K562 (cell line): ENCODE measurements at regions not wholly inside any gene's neighbourhood (a gene's known extent, or its start where the extent isn't known, plus 50 kb on each side); places are given as distances from the start of the nearest gene placed in this dataset.

Experiments
- ELF2 ChIP-seq: fragments of 250-450 bp; sonication (Bioruptor Pico); IDR thresholded peaks from 2 replicates; pipeline ENCODE4 v1.5.0; 2021; ENCODE audit warnings: mild to moderate bottlenecking
- HCFC1 ChIP-seq: IDR thresholded peaks from 2 replicates; pipeline ENCODE4 v1.6.1; 2012; ENCODE audit warnings: low read depth, low read length, improper control_type of control experiment
- JUND ChIP-seq, 2 experiments: IDR thresholded peaks; 2 replicates in 1 of 2; 3 replicates in 1 of 2; pipeline ENCODE4 v1.6.1; 2011; ENCODE audit warnings: borderline replicate concordance in 2 of 2, low read depth in 2 of 2, low read length in 2 of 2, improper control_type of control experiment in 1 of 2, missing biosample characterization in 1 of 2, missing genetic modification characterization in 1 of 2, missing genetic modification reagents in 1 of 2
- MCM5 ChIP-seq: fragments of 450-650 bp; IDR thresholded peaks from 2 replicates; pipeline ENCODE4 v1.6.1; 2016; ENCODE audit warnings: low read depth
- POLR2AphosphoS5 ChIP-seq: IDR thresholded peaks from 2 replicates; pipeline ENCODE4 v1.6.1; 2011; ENCODE audit warnings: mild to moderate bottlenecking, low read depth, low read length, moderate library complexity; ENCODE audit not compliant: control insufficient read depth, insufficient read depth
- RFX5 ChIP-seq: IDR thresholded peaks from 2 replicates; pipeline ENCODE4 v1.6.1; 2011; ENCODE audit warnings: low read depth, mild to moderate bottlenecking, improper control_type of control experiment, low read length
- SAFB ChIP-seq: fragments of 200-400 bp; formaldehyde crosslinking; IDR thresholded peaks from 2 replicates; pipeline ENCODE4 v1.6.1; 2017; ENCODE audit warnings: low read depth, low read length, borderline replicate concordance
- SMAD4 ChIP-seq: fragments of 250-450 bp; sonication (Bioruptor Pico); conservative IDR thresholded peaks from 2 replicates; pipeline ENCODE4 v1.8.0; 2021; ENCODE audit warnings: inconsistent platforms, mild to moderate bottlenecking, moderate library complexity
- THRB ChIP-seq: fragments of 450-650 bp; formaldehyde crosslinking; conservative IDR thresholded peaks from 2 replicates; pipeline ENCODE4 v1.4.0; 2022; ENCODE audit warnings: mild to moderate bottlenecking, missing genetic modification characterization
- USF1 ChIP-seq: sonication (generic); formaldehyde crosslinking; IDR thresholded peaks from 2 replicates; pipeline ENCODE4 v1.9.0; 2022; ENCODE audit warnings: mild to moderate bottlenecking, missing genetic modification reagents
- XRCC4 ChIP-seq: IDR thresholded peaks from one replicate; pipeline ENCODE4 v1.6.1; 2011; ENCODE audit not compliant: insufficient read depth, insufficient read length; ENCODE audit errors: extremely low read depth
- YBX1 ChIP-seq: fragments of 450-650 bp; IDR thresholded peaks from 2 replicates; pipeline ENCODE4 v1.7.1; 2016; ENCODE audit warnings: mild to moderate bottlenecking
- ZBTB2 ChIP-seq: fragments of 450-650 bp; IDR thresholded peaks from 2 replicates; pipeline ENCODE4 v1.6.1; 2016; ENCODE audit warnings: antibody characterized with exemption
- ZNF311 ChIP-seq: fragments of 250-450 bp; sonication (Bioruptor Pico); IDR thresholded peaks from 2 replicates; pipeline ENCODE4 v1.4.0; 2020; ENCODE audit warnings: mild to moderate bottlenecking, moderate library complexity
- ZNF444 ChIP-seq: fragments of 250-450 bp; sonication (Bioruptor Pico); IDR thresholded peaks from 2 replicates; pipeline ENCODE4 v1.4.0; 2020; ENCODE audit warnings: mild to moderate bottlenecking, moderate library complexity
- TF ChIP-seq, protein P1 (sequence below): fragments of 250-450 bp; sonication (Bioruptor Pico); IDR thresholded peaks from 2 replicates; pipeline ENCODE4 v1.4.0; 2020; ENCODE audit warnings: mild to moderate bottlenecking, moderate library complexity, borderline replicate concordance
- TF ChIP-seq, protein P2 (sequence below): sonication (generic); formaldehyde crosslinking; IDR thresholded peaks from 2 replicates; pipeline ENCODE4 v1.8.1; 2023; ENCODE audit warnings: mild to moderate bottlenecking, missing genetic modification reagents

- peak; percentile 76; the same call in 1 of the 2 replicates for TF ChIP-seq ZBTB2
- TF ChIP-seq THRB (CRISPR knock-in tag), result no peak
- TF ChIP-seq JUND (IDR thresholded peaks at IDR 0.05; ENCODE audit: borderline replicate concordance, low read depth, low read length), result peak; percentile 64
- TF ChIP-seq JUND (tag; IDR thresholded peaks at IDR 0.05; ENCODE audit: borderline replicate concordance, low read depth, low read length), result peak; percentile 61; the same call in 1 of the 3 replicates
- no peak for TF ChIP-seq ZNF311 (CRISPR knock-in tag)
- peak; percentile 59; the same call in 1 of the 2 replicates for TF ChIP-seq SAFB
- TF ChIP-seq USF1 (CRISPR knock-in tag), result no peak; the same call in 1 of the 2 replicates
- TF ChIP-seq, protein P1, sequence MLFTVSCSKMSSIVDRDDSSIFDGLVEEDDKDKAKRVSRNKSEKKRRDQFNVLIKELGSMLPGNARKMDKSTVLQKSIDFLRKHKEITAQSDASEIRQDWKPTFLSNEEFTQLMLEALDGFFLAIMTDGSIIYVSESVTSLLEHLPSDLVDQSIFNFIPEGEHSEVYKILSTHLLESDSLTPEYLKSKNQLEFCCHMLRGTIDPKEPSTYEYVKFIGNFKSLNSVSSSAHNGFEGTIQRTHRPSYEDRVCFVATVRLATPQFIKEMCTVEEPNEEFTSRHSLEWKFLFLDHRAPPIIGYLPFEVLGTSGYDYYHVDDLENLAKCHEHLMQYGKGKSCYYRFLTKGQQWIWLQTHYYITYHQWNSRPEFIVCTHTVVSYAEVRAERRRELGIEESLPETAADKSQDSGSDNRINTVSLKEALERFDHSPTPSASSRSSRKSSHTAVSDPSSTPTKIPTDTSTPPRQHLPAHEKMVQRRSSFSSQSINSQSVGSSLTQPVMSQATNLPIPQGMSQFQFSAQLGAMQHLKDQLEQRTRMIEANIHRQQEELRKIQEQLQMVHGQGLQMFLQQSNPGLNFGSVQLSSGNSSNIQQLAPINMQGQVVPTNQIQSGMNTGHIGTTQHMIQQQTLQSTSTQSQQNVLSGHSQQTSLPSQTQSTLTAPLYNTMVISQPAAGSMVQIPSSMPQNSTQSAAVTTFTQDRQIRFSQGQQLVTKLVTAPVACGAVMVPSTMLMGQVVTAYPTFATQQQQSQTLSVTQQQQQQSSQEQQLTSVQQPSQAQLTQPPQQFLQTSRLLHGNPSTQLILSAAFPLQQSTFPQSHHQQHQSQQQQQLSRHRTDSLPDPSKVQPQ (CRISPR knock-in tag), result no peak
- TF ChIP-seq XRCC4, result no peak
- TF ChIP-seq, protein P2, sequence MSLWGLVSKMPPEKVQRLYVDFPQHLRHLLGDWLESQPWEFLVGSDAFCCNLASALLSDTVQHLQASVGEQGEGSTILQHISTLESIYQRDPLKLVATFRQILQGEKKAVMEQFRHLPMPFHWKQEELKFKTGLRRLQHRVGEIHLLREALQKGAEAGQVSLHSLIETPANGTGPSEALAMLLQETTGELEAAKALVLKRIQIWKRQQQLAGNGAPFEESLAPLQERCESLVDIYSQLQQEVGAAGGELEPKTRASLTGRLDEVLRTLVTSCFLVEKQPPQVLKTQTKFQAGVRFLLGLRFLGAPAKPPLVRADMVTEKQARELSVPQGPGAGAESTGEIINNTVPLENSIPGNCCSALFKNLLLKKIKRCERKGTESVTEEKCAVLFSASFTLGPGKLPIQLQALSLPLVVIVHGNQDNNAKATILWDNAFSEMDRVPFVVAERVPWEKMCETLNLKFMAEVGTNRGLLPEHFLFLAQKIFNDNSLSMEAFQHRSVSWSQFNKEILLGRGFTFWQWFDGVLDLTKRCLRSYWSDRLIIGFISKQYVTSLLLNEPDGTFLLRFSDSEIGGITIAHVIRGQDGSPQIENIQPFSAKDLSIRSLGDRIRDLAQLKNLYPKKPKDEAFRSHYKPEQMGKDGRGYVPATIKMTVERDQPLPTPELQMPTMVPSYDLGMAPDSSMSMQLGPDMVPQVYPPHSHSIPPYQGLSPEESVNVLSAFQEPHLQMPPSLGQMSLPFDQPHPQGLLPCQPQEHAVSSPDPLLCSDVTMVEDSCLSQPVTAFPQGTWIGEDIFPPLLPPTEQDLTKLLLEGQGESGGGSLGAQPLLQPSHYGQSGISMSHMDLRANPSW (CRISPR knock-in tag), result no peak
- no peak for TF ChIP-seq YBX1
- no peak for TF ChIP-seq POLR2AphosphoS5
- TF ChIP-seq SMAD4 (CRISPR knock-in tag), result no peak; the same call in 1 of the 2 replicates
- no peak for TF ChIP-seq RFX5
- TF ChIP-seq MCM5, result no peak
- no peak for TF ChIP-seq ZNF444 (CRISPR knock-in tag)
- TF ChIP-seq HCFC1, result no peak
- TF ChIP-seq ELF2 (CRISPR knock-in tag), result no peak
Observed at GRCh38 chr12:132393991-132394949, 64.9 kb upstream of the GALNT9 start (continued).
